ENCODE measurements at regions not wholly inside any gene's neighbourhood (a gene's known extent, or its start where the extent isn't known, plus 50 kb on each side); places are given as distances from the start of the nearest gene placed in this dataset.

DNA sequence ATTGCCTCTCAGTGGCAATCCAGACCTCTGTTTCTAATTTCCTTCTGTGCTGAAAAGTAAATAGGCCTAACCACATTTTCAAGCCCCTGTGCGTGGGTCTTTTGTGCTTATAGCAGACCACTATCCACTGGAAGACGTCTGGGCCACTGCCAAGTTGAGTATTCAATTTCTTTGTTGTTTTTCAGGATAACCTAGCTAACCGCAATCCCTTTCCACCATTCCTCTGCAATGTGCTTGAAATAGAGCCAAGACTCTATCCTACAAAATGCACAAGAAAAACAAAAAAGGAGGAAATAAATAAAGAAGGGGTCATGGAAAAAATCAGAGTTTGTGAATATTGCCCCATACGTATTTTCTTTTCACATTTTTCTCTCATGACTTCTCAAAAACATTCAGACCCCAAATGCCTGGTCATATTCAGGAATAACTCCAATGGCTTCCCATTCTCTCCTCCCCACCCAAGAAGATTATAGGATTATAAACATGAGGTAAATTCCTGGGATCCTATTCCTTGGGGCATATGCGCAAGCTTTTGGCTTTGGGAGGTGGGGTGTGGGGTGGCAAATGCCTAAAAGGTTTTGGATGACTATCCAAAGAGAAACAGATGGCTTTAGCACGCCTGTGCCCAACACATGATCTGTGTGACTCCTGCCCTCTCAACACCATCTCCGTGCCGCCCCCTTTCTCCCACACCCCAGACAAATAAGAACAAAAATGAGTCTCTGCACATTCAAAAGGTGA lies 217.9 kb upstream of the THBS1 start:
- intact Hi-C loops (cut with DNase I): no loop called here

DNA sequence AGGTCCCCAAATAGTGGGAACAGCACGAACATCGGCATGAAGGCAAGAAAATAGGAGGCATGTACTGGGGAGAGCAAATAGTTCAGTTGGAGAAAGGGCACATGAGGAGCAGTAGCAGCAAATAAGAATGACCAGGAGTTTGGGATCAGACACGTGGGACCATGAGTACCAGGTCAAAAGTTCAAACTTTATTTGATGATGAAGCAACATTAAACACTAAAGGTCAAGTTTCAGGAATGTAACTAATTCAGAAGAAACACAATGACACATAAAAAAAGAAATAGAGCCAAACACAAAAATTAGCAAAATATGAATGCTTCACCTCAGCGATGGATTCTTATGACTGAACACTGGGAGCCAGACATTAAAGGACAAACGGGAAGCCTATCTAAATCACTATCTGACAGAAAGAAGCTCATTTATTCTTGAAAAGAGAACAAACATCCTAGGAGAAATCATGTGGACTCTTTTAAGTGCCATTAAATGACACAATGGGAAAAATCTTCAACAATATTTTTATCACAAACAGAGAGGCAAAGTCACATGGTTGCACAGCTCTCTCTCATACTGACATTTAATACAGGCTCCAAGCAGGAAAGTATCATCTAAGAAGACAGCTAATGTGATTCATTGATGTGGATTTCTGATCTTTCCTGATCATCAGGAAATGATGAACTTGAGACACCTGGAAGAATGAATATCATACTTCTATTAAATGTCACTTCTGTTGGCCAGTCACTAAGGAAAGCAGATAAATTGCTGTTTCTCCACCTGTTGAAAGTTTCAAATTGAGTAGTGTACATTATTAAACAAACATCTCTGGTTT lies 216.9 kb upstream of the THBS1 start:
- Histone ChIP-seq H3K36me3 (no peaks in the 10 kb centered on the region), H3K9me3 (no peaks in the 10 kb centered on the region), H3K27me3 (no peaks in the 10 kb centered on the region), H3K27ac (no peak overlapping the region), H3K4me3 (no peak overlapping the region), H3K4me1 (peaks cover 7% of the 10 kb centered on the region)
- DNase-seq: no peak
- intact Hi-C loops (cut with DNase I): no loop called here
- no peak for TF ChIP-seq CTCF (IDR thresholded peaks at IDR 0.05)
- ATAC-seq: no peak

More for the DNA sequence above, 217.9 kb upstream of the THBS1 start:
- Histone ChIP-seq H3K9me3 (no peaks in the 10 kb centered on the region), H3K4me1 (peaks cover 7% of the 10 kb centered on the region), H3K4me3 (no peak overlapping the region), H3K36me3 (no peaks in the 10 kb centered on the region), H3K27ac (no peak overlapping the region), H3K27me3 (no peaks in the 10 kb centered on the region)
- ATAC-seq (no peak), DNase-seq (no peak)
- no peak for TF ChIP-seq CTCF (IDR thresholded peaks at IDR 0.05)

GRCh38 chr15:39364721-39365120 lies 216.2 kb upstream of the THBS1 start:
- intact Hi-C loops (cut with DNase I): no loop called here
- Histone ChIP-seq H3K4me3 (no peak overlapping the region), H3K4me1 (peaks cover 7% of the 10 kb centered on the region), H3K9me3 (no peaks in the 10 kb centered on the region), H3K27me3 (no peaks in the 10 kb centered on the region), H3K36me3 (no peaks in the 10 kb centered on the region), H3K27ac (no peak overlapping the region)
- ATAC-seq (no peak), DNase-seq (no peak)
- no peak for TF ChIP-seq CTCF (IDR thresholded peaks at IDR 0.05)

DNA sequence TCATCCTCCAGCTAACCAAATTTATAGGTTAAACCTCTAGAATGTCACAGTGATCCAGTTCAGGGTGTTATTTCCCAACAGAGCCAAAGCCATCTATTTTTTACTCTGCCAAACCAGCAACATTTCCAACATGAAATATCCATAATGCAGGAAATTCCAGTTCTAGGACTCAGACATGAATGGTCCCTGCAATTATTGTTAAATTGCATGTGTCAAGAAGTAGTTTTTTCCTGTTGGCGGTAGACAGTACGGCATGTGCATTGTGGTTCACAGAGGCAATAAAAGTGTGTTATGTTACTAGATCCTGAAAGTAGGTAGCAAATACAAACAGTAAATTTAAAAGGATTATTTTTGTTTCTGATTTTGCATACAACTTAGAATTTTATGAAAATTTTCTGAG lies 215.7 kb upstream of the THBS1 start:
- intact Hi-C loops (cut with DNase I): no loop called here
- no peak for TF ChIP-seq CTCF (IDR thresholded peaks at IDR 0.05)
- no peak for ATAC-seq
- no peak overlapping the region for H3K4me3 ChIP-seq
- no peak overlapping the region for H3K27ac ChIP-seq
- H3K4me1 ChIP-seq: peaks cover 7% of the 10 kb centered on the region
- H3K9me3 ChIP-seq: no peaks in the 10 kb centered on the region
- no peak for DNase-seq
- no peaks in the 10 kb centered on the region for H3K36me3 ChIP-seq
- no peaks in the 10 kb centered on the region for H3K27me3 ChIP-seq

DNA sequence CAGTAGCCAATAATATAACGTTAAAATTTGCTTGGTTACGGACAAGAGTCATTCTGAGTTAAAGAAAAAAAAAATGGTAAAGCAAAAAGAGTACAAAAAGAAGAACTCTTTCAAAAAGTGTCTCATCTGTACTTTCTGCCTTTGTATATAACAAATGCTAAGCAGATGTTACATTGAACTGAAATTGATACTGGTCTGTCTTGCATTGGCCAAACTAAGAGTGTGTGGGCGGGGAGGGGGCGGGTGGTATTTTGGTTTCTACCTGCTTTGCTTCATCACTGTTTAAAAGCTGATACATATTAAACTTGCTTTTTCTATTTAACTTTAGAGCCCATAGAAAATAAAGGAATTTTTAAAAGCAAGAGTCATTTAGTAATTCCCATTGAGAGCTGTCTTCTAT lies 215.0 kb upstream of the THBS1 start:
- H3K27me3 ChIP-seq: no peaks in the 10 kb centered on the region
- TF ChIP-seq CTCF (IDR thresholded peaks at IDR 0.05): no peak
- ATAC-seq (no peak), DNase-seq (no peak)
- no peaks in the 10 kb centered on the region for H3K9me3 ChIP-seq
- no peak overlapping the region for H3K27ac ChIP-seq
- peaks cover 7% of the 10 kb centered on the region for H3K4me1 ChIP-seq
- no peak overlapping the region for H3K4me3 ChIP-seq
- H3K36me3 ChIP-seq: no peaks in the 10 kb centered on the region
- intact Hi-C loops (cut with DNase I): no loop called here
